GM18520 (cell line): ENCODE measurements at regions not wholly inside any gene's neighbourhood (a gene's known extent, or its start where the extent isn't known, plus 50 kb on each side); places are given as distances from the start of the nearest gene placed in this dataset.

Source experiments
- ATAC-seq: cut with Tn5 transposase; IDR thresholded peaks from one replicate; pipeline ENCODE4 v1.9.1; 2021; ENCODE audit not compliant: unreplicated experiment

- peak; percentile 98 for ATAC-seq
These were observed 178.7 kb upstream of the PCDH9 start for GRCh38 chr13:67408798-67409197.

DNA sequence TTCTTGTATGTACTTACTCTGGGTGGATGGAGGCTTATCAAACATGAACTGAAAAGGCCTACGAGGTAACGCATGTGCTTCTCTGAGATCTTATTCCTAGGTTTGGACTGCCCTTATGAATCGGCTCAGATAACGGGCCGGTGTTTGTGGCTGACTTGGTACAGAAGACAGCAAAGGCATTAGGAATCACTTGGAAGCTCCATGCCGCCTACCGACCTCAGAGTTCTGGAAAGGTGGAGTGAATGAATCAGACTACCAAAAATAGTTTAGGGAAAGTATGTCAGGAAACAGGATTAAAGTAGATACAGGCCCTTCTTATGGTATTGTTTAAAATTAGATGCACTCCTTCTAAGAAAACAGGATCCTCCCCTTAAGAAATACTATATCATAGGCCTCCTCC, 172.4 kb upstream of the PCDH9 start:
- ATAC-seq, result no peak

- ATAC-seq, result no peak
These were observed 165.4 kb upstream of the PCDH9 start for GRCh38 chr13:67395577-67395976.

DNA sequence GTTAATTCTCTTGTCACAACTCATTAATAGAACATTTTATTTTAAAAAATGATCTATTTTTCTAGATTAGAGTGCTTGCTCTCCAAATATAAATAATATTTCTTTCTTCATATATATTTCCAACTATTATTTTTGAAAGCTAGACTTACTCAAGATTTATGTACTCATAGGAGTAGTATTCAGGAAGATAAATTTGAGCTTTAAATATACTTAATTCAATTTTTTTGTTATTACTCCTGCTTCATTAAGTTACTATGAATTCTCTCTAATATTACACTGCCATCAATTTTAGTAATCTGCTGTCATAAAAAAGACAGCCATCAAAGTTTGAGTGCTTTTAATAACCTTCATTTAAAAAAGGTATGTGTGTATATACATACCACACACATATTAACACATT, 161.9 kb upstream of the PCDH9 start:
- no peak for ATAC-seq

- ATAC-seq, result no peak
These were observed 160.4 kb upstream of the PCDH9 start for GRCh38 chr13:67390462-67391086.

DNA sequence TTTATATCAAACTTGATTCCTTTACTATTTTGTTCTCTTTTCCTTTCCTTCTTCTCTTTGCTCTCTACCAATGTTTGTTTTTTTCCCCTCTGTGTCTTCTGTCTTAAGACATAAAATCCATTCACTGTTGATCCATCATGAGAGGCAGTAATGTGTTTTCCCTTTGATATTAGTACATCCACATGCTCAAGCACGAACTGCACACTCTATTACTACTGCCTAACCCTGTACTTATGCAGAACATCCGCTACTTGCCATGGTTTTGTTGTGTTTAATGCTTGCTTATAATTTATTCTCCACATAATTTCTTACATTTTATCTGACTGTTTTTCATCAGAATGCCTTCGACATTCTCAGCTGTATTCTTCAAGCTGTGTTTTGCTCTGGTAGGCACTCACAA, 159.0 kb upstream of the PCDH9 start:
- no peak for ATAC-seq

DNA sequence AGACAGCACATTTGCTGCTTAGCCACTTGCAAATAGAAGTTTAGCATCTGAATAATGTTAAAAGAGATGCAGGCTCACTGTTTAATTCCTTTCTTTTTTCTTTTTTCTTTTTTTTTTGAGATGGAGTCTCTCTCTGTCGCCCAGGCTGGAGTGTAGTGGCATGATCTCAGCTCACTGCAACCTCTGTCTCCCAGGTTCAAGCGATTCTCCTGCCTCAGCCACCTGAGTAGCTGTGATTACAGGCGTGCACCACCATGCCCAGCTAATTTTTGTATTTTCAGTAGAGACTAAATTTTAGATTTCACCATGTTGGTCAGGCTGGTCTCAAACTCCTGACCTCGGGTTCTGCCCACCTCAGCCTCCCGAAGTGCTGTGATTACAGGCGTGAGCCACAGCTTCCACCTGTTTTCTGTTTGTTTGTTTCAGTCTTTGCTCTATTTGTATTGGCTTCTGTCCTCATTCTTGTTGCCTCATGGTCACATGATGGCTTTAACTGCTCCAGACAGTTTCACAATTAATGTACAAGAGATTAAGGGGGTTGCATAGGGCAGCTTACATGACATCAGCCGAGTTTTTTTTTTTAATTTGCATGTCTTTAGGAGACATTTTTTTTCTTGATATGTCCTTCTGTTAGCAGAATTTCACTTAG, 153.1 kb upstream of the PCDH9 start:
- peak; percentile 63 for ATAC-seq

- ATAC-seq, result peak; percentile 69
These were observed 147.8 kb upstream of the PCDH9 start for GRCh38 chr13:67377919-67378318.

DNA sequence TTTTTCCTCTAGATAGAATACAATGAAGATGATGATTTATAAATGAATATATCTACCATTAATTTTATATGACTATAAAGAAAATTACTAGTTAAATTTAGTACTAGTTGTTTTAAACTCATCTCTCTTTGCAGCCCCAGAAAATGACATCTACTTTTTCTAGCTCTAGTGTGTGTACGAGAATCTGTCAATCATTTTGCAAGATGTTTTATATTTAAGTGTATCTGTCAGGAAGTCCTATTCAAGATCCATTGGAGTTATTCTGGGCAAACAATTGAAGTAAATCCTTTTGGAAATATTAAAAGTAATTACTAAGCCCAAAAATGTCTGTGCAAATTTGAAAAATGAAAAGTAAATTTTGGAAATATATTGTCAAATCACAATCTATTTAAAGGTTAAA, 144.3 kb upstream of the PCDH9 start:
- no peak for ATAC-seq

GRCh38 chr13:67372868-67373464, 142.8 kb upstream of the PCDH9 start:
- ATAC-seq, result no peak

GRCh38 chr13:67369895-67370660, 139.9 kb upstream of the PCDH9 start:
- no peak for ATAC-seq

DNA sequence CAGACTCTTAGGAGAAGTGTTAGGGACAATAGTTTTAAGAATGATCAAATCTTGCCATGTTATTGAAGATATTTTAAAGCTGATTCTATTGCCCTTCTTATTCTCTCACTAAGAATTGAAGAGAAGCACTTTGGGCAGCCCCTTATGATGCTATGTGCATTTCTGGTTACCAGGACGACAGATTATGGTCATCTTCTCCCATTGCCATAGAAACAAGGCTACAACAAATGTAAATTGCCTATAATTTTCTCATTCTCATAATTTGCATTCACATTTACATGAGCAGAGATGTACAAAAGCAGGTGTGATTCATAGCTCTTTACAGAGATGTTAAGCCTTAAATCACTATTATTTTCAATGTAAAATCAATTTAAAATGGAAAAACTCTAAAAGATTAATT, 137.3 kb upstream of the PCDH9 start:
- ATAC-seq, result no peak

GRCh38 chr13:67366533-67366932, 136.4 kb upstream of the PCDH9 start:
- no peak for ATAC-seq

DNA sequence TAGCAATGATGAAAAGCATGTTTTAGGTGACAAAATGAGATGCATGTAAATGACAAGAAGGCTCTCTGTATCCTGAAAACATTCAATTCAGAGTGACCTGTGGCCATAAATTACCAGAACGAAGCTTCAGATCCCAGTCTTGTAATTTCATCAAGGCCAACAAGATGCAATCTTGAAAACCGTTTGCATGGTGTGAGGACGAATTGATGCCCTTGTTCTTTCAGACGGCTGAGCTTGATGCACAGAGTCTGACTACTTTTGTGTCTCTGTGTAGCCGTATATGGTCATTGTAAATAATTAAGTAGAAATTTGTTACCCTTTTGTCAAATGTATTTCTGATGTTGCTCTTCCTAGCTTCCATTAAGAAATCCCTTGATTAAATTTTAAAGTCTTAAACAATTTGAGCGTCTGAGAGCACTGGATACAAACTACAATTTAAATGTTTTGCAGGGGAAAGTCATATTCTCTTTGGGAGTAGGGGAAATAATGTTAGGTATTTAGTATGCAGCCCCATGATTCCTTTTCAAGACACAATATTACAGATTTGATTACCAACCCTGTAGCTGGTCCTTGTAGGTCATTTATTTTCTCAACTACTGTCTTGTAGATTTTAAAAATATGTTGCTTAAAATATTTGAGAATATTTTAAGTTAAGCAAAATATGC, 125.8 kb upstream of the PCDH9 start:
- no peak for ATAC-seq

DNA sequence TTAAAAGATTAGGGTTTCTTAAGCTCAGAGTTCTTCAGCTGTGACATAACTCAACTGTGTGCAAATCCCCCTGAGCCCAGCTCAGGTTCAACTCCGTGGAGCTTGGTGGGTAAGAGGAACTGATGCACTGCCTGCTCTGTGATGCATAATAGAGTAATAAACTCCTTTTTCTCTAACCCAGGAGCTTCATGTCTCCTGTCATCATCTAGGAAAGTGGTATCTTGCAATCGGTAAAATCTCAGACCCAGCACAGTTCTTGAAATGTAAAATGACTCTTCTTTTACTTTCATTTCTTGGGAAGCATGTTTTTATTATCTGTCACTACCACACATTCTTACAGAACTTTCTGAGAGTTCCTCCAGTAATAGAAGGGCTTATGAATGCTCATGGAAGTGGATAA, 123.8 kb upstream of the PCDH9 start:
- peak; percentile 41 for ATAC-seq

DNA sequence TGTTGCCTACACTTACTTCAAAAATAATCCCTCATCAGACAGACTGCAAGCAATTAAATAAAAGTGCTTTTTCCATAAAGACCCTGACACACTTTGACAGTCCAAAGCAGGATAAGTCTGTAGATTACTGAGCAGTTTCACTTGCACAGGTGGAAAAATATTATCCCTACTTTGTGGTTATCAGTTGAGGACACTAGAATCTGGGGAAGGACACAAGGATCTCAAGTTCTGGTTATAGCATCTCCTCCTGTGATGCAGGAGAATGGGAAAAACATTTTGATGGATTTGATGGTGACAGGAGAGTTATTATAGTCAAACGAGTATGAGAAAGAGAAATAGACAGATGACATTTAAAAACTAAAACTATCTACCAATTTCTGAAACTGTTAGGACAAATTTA, 122.9 kb upstream of the PCDH9 start:
- no peak for ATAC-seq

DNA sequence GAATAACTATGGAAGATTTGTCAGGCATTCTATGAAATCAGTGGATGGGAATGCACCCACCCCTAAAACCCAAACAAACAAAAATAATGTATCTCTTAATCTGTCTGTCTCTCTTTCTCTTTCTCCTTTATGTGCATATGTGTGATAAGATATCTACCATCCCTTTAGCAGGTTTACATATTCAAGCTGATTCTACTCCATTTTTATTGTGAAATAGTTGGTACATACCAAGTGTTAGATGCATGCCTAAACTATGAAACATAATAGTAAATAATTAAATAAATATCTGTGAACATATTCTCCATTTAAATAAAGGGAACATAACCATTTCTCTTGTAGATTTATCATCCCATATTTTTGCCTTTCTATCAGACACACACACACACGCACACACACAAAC, 121.8 kb upstream of the PCDH9 start:
- ATAC-seq, result no peak

- no peak for ATAC-seq
These were observed 121.0 kb upstream of the PCDH9 start for GRCh38 chr13:67351114-67351513.

- ATAC-seq, result no peak
These were observed 113.6 kb upstream of the PCDH9 start for GRCh38 chr13:67343777-67344176.

DNA sequence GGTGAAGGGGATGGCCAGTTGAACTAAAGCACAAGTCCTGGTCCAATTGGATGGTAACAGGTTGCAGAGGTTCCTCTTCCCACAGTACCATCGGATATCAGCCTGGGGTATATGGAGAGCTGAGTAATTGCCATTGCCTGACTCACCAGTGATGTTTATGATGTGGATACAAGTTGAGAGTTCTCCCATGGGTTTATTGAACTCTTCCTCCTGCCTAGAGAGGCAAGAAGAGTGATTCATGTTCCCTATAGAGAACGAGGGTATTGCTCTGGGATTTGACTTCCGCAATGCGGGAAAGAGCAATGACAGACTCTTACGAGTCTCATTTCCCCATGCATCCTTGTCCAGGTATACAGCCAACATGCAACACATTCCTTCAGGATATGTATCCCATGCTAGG, 111.3 kb upstream of the PCDH9 start:
- no peak for ATAC-seq

DNA sequence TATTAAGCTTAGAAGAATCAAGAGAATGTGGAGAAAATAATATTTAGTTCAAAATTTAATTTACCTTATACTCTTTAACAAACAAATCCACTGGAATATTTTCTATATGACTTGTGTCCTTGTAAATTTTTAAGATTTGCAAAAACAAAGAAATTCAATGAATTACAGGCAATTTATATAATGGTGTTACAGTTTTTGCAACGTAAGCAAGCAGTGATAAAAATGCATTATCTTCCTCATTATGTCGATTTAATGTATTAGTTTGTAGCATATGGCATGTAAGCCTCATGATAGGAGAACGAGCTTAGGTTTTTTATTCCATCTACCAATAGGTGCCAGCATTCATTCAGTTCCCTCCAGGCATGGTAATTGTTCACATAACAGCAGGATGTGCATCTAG, 100.0 kb upstream of the PCDH9 start:
- no peak for ATAC-seq
